ENCODE measurements at regions not wholly inside any gene's neighbourhood (a gene's known extent, or its start where the extent isn't known, plus 50 kb on each side); places are given as distances from the start of the nearest gene placed in this dataset.
"Not testable (repeated sequence)": the region's sequence is repeated elsewhere in the genome, so short reads cannot be mapped to it uniquely, and the experiment has no call there.

DNA sequence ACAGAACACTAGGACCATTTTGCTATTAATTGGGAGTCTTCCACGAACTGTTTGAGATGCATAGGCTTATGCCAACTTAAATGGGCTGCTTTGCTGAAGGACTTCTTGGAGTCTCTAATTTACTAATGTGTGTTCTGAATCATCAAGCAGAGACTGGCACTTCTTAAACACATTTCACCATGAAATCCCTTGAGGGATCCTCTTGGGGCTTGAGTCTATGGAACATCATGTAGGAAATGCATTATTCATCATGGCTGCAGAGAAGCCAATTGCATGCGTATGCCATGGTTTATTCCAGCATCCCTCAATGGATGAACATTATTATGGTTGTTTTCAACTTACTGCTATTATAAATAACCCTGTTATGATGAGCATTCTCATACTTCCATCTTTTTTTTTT lies 73.4 kb downstream of the FGD2 start:
- H3K36me3 ChIP-seq (ENCODE audit: control insufficient read depth, insufficient read depth, low read length) = no peaks in the 10 kb centered on the region
- no peak for DNase-seq
- WGBS (ENCODE audit: insufficient coverage) = no CpG with 5 or more reads among the region's 2 CpGs
- H3K4me1 ChIP-seq (ENCODE audit: control insufficient read depth, insufficient read depth, low read length) = peaks cover 22% of the 10 kb centered on the region
- H3K27me3 ChIP-seq (ENCODE audit: control insufficient read depth, insufficient read depth, low read length) = peaks cover 12% of the 10 kb centered on the region
- no peak overlapping the region for H3K4me3 ChIP-seq (ENCODE audit: low read length)
- no peak overlapping the region for H3K27ac ChIP-seq (ENCODE audit: low read length)
- no peaks in the 10 kb centered on the region for H3K9me3 ChIP-seq (replicated peaks; ENCODE audit: control insufficient read depth, low read depth, low read length)

DNA sequence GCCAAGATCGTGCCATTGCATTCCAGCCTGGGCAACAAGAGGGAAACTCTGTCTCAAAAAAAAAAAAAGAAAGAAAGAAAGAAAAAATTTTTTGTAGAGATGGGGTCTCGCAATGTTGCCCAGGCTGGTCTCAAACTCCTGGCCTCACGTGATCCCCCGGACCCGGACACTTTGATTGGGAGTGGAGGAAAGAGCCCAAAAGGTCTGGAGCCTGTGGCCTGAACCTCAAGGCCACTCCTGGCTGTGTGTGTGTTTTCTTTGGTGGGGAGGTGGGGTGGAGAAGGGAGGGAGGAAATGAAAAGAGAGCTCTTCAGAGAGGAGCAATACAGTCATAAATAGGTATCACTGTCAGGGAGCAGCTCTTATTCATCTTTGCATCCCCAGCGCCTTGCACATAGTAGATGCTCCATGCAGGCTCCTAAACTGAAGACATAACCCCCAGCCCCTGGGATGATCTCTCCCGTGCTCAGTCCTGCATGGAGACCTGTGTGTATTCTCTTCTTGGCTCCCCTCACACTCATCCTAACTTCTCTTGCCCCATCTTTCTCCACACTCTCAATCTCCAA lies 75.7 kb downstream of the FGD2 start:
- no peaks in the 10 kb centered on the region for H3K9me3 ChIP-seq (replicated peaks; ENCODE audit: control insufficient read depth, low read depth, low read length)
- peaks cover 14% of the 10 kb centered on the region for H3K4me1 ChIP-seq (ENCODE audit: control insufficient read depth, insufficient read depth, low read length)
- 92% methylated on average over 7 of the region's 7 CpGs for WGBS (ENCODE audit: insufficient coverage)
- peaks cover 10% of the 10 kb centered on the region for H3K27me3 ChIP-seq (ENCODE audit: control insufficient read depth, insufficient read depth, low read length)
- H3K36me3 ChIP-seq (ENCODE audit: control insufficient read depth, insufficient read depth, low read length) = no peaks in the 10 kb centered on the region
- H3K27ac ChIP-seq (ENCODE audit: low read length) = no peak overlapping the region
- H3K4me3 ChIP-seq (ENCODE audit: low read length) = no peak overlapping the region
- DNase-seq = no peak

GRCh38 chr6:37082390-37083130 lies 77.1 kb downstream of the FGD2 start:
- H3K27me3 ChIP-seq (ENCODE audit: control insufficient read depth, insufficient read depth, low read length) = peaks cover 4% of the 10 kb centered on the region
- no peak for DNase-seq
- H3K4me1 ChIP-seq (ENCODE audit: control insufficient read depth, insufficient read depth, low read length) = peaks cover 8% of the 10 kb centered on the region
- no peaks in the 10 kb centered on the region for H3K36me3 ChIP-seq (ENCODE audit: control insufficient read depth, insufficient read depth, low read length)
- WGBS (ENCODE audit: insufficient coverage) = 92% methylated on average over 11 of the region's 17 CpGs
- no peak overlapping the region for H3K27ac ChIP-seq (ENCODE audit: low read length)
- no peaks in the 10 kb centered on the region for H3K9me3 ChIP-seq (replicated peaks; ENCODE audit: control insufficient read depth, low read depth, low read length)
- H3K4me3 ChIP-seq (ENCODE audit: low read length) = no peak overlapping the region

GRCh38 chr6:37083243-37084138 lies 78.0 kb downstream of the FGD2 start:
- Histone ChIP-seq H3K27ac (ENCODE audit: low read length) (no peak overlapping the region), H3K4me3 (ENCODE audit: low read length) (no peak overlapping the region), H3K27me3 (ENCODE audit: control insufficient read depth, insufficient read depth, low read length) (peaks cover 4% of the 10 kb centered on the region), H3K4me1 (ENCODE audit: control insufficient read depth, insufficient read depth, low read length) (no peaks in the 10 kb centered on the region), H3K36me3 (ENCODE audit: control insufficient read depth, insufficient read depth, low read length) (no peaks in the 10 kb centered on the region), H3K9me3 (replicated peaks; ENCODE audit: control insufficient read depth, low read depth, low read length) (no peaks in the 10 kb centered on the region)
- peak; percentile 63 for DNase-seq
- WGBS (ENCODE audit: insufficient coverage) = 73% methylated on average over 7 of the region's 14 CpGs

- WGBS (ENCODE audit: insufficient coverage) = no CpG with 5 or more reads among the region's 4 CpGs
Measured at GRCh38 chr6:37084665-37085064, 79.2 kb downstream of the FGD2 start.

DNA sequence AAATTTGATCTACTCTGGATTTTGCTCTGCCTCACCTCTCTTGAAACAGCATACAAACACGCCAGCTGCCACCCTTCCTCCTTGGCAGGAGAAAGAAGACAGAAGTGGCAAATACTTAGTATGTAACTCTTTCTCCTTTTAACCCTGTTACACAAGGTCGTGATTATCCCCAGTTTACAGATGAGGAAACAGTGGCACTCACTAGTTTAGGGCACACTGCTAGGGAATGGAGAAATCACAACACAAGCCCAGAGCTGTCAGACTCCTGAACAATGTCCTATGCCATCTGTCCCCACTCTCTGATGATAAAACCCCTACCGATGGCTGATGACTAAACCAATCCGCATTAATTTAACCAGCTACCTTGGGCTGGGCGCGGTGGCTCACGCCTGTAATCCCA lies 79.7 kb downstream of the FGD2 start:
- peaks cover 4% of the 10 kb centered on the region for H3K27me3 ChIP-seq (ENCODE audit: control insufficient read depth, insufficient read depth, low read length)

More at GRCh38 chr6:37084665-37085064, 79.2 kb downstream of the FGD2 start:
- H3K4me1 ChIP-seq (ENCODE audit: control insufficient read depth, insufficient read depth, low read length); H3K9me3 ChIP-seq (replicated peaks; ENCODE audit: control insufficient read depth, low read depth, low read length); DNase-seq; H3K27ac ChIP-seq (ENCODE audit: low read length); H3K36me3 ChIP-seq (ENCODE audit: control insufficient read depth, insufficient read depth, low read length); H3K27me3 ChIP-seq (ENCODE audit: control insufficient read depth, insufficient read depth, low read length); H3K4me3 ChIP-seq (ENCODE audit: low read length): not testable (repeated sequence)

GRCh38 chr6:37088897-37089296 lies 81.1 kb upstream of the PIM1 start:
- 80% methylated on average over 1 of the region's 2 CpGs for WGBS (ENCODE audit: insufficient coverage)

More for the DNA sequence above, 79.7 kb downstream of the FGD2 start:
- no peak for DNase-seq
- Histone ChIP-seq H3K9me3 (replicated peaks; ENCODE audit: control insufficient read depth, low read depth, low read length) (no peaks in the 10 kb centered on the region), H3K27ac (ENCODE audit: low read length) (no peak overlapping the region), H3K4me1 (ENCODE audit: control insufficient read depth, insufficient read depth, low read length) (no peaks in the 10 kb centered on the region), H3K36me3 (ENCODE audit: control insufficient read depth, insufficient read depth, low read length) (no peaks in the 10 kb centered on the region), H3K4me3 (ENCODE audit: low read length) (no peak overlapping the region)
- 100% methylated on average over 1 of the region's 7 CpGs for WGBS (ENCODE audit: insufficient coverage)

DNA sequence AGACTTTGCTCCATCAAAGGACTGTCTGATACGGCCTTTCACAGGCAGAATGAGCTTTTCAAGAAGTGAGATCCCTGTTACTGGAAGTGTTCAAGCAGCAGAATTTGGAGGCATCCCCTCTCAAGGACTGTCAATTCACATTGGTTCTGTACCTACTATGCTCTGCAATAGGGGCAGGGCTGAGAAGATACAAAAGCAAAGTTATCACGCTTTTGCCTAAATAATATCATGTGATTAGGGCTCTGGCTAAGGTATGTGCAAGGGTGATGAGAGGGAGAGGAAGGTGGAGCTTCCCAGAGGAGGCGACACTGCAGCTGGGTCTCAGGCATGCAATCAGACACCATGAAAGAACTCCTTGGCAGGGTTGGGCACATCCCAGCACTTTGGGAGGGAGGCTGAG lies 80.2 kb upstream of the PIM1 start:
- no peak overlapping the region for H3K27ac ChIP-seq (ENCODE audit: low read length)
- H3K4me3 ChIP-seq (ENCODE audit: low read length) = no peak overlapping the region
- no peaks in the 10 kb centered on the region for H3K9me3 ChIP-seq (replicated peaks; ENCODE audit: control insufficient read depth, low read depth, low read length)
- WGBS (ENCODE audit: insufficient coverage) = 84% methylated on average over 3 of the region's 3 CpGs
- no peaks in the 10 kb centered on the region for H3K27me3 ChIP-seq (ENCODE audit: control insufficient read depth, insufficient read depth, low read length)
- peaks cover 10% of the 10 kb centered on the region for H3K4me1 ChIP-seq (ENCODE audit: control insufficient read depth, insufficient read depth, low read length)
- no peaks in the 10 kb centered on the region for H3K36me3 ChIP-seq (ENCODE audit: control insufficient read depth, insufficient read depth, low read length)
- DNase-seq = no peak

More at GRCh38 chr6:37088897-37089296, 81.1 kb upstream of the PIM1 start:
- Histone ChIP-seq H3K9me3 (replicated peaks; ENCODE audit: control insufficient read depth, low read depth, low read length) (no peaks in the 10 kb centered on the region), H3K4me1 (ENCODE audit: control insufficient read depth, insufficient read depth, low read length) (peaks cover 10% of the 10 kb centered on the region), H3K36me3 (ENCODE audit: control insufficient read depth, insufficient read depth, low read length) (no peaks in the 10 kb centered on the region), H3K27me3 (ENCODE audit: control insufficient read depth, insufficient read depth, low read length) (no peaks in the 10 kb centered on the region), H3K27ac (ENCODE audit: low read length) (peak overlapping the region; percentile 20), H3K4me3 (ENCODE audit: low read length) (no peak overlapping the region)
- peak; percentile 65 for DNase-seq

DNA sequence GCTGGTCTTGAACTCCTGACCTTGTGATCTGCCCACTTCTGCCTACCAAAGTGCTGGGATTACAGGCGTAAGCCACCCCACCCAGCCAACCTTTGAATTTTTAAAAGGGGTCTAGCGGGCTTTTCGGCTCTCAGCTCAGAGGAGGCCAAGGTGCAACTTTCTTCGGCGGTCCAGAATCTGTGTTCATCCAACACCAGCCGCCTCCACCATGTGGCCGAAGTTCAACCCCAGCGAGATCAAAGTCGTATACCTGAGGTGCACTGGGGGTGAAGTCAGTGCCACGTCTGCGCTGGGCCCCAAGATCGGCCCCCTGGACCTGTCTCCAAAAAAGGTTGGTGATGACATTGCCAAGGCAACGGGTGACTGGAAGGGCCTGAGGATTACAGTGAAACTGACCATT lies 78.8 kb upstream of the PIM1 start:
- H3K27ac ChIP-seq (ENCODE audit: low read length); H3K27me3 ChIP-seq (ENCODE audit: control insufficient read depth, insufficient read depth, low read length); DNase-seq; H3K4me3 ChIP-seq (ENCODE audit: low read length); H3K36me3 ChIP-seq (ENCODE audit: control insufficient read depth, insufficient read depth, low read length); H3K9me3 ChIP-seq (replicated peaks; ENCODE audit: control insufficient read depth, low read depth, low read length): not testable (repeated sequence)
- 96% methylated on average over 12 of the region's 13 CpGs for WGBS (ENCODE audit: insufficient coverage)
- H3K4me1 ChIP-seq (ENCODE audit: control insufficient read depth, insufficient read depth, low read length) = peaks cover 11% of the 10 kb centered on the region

DNA sequence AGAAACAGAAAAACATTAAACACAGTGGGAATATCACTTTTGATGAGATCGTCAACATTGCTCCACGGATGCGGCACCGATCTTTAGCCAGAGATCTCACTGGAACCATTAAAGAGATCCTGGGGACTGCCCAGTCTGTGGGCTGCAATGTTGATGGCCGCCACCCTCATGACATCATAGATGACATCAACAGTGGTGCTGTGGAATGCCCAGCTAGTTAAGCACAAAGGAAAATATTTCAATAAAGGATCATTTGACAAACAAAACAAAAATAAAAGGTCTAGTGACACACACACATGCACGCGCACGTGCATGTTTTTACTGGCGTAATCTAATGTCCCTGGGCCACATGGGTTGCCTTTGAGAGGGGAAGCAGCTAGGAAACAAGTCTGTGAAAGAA lies 78.4 kb upstream of the PIM1 start:
- not testable (repeated sequence) for H3K36me3 ChIP-seq (ENCODE audit: control insufficient read depth, insufficient read depth, low read length); H3K27me3 ChIP-seq (ENCODE audit: control insufficient read depth, insufficient read depth, low read length); H3K9me3 ChIP-seq (replicated peaks; ENCODE audit: control insufficient read depth, low read depth, low read length); H3K4me3 ChIP-seq (ENCODE audit: low read length); DNase-seq; H3K27ac ChIP-seq (ENCODE audit: low read length)
- H3K4me1 ChIP-seq (ENCODE audit: control insufficient read depth, insufficient read depth, low read length) = peaks cover 16% of the 10 kb centered on the region
- WGBS (ENCODE audit: insufficient coverage) = no CpG with 5 or more reads among the region's 9 CpGs
